ENCODE measurements at regions not wholly inside any gene's neighbourhood (a gene's known extent, or its start where the extent isn't known, plus 50 kb on each side); places are given as distances from the start of the nearest gene placed in this dataset.

- no peak for DNase-seq (ENCODE audit: low read depth in 2 of 3, low spot score in 2 of 3)
Observed at GRCh38 chr2:240277807-240278522, 137.5 kb upstream of the OTOS start.

- DNase-seq (ENCODE audit: low read depth in 2 of 3, low spot score in 2 of 3) = no peak
Observed at GRCh38 chr2:240278661-240279060, 138.2 kb upstream of the OTOS start.

- DNase-seq (ENCODE audit: low read depth in 2 of 3, low spot score in 2 of 3) = no peak
Observed at GRCh38 chr2:240280621-240281020, 140.2 kb upstream of the OTOS start.

DNA sequence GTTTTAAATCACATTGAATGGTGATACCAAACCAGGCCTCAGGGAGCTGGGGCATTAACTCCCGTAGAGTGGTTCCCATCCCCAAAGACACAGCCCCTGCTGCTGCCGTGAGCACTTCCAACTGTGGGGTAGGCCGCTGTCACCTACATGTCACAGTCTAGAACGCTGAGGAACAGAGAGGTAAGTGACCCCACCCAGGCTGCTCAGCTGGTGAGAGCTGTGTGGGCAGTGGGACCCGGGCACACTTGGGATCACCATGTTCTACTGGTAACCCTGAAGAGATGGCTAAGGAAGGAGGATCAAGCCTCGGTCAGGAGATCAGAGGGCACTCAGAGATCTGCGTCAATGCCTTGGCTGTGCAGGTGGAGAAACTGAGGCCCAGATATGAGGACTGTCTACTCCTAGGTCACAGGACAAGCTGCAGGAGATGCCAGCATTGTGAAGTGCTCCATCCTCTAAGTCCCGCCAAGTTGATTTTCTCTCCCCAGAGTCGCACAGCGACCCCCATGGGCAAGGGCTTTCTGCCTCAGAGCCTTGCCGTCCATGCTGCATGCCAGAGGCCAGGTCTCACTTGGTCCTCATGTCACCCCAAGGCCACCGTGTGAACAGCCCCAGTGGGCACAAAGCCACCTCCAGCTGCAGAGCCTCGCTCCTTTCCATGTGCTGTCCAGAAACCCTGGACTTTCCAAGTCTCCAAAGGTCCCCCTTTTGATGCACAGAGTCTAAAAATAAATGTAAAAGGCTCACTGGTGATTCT, 144.2 kb upstream of the OTOS start:
- no peak for DNase-seq (ENCODE audit: low read depth in 2 of 3, low spot score in 2 of 3)

GRCh38 chr2:240285725-240286124, 145.3 kb upstream of the OTOS start:
- no peak for DNase-seq (ENCODE audit: low read depth in 2 of 3, low spot score in 2 of 3)

- DNase-seq (ENCODE audit: low read depth in 2 of 3, low spot score in 2 of 3) = no peak
Observed at GRCh38 chr2:240286596-240286995, 146.1 kb upstream of the OTOS start.

- no peak for DNase-seq (ENCODE audit: low read depth in 2 of 3, low spot score in 2 of 3)
Observed at GRCh38 chr2:240287011-240287410, 146.6 kb upstream of the OTOS start.

DNA sequence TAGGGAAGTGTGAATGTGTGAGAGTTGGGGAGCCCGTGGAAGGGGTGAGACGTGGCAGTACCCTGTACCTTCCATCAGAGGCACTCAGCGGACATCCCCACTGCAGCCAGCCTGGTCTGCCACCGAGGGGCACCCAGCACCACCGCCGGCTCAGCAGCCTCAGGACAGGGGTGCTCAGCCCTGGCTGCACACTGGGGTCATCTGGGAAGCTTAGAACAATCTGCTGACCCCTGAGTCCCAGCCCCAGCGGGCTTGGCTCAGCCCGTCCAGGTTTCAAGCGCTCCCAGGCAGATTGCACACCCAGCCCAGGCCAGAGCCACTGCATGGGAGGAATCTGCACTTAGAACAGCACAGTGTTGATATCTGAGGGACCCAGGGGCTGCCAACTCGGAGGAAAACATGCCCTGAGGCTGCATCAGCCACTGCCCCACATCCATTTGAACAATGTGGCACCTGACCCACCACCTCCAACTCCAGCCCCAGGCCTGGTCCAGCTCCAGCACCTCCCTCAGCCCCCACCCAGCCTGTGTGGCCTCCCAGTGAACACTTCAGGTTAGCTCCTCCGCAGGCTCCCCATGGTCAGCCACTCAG, 147.1 kb upstream of the OTOS start:
- DNase-seq (ENCODE audit: low read depth in 2 of 3, low spot score in 2 of 3) = no peak

GRCh38 chr2:240288087-240288521, 147.4 kb upstream of the GPC1 start:
- DNase-seq (ENCODE audit: low read depth in 2 of 3, low spot score in 2 of 3) = no peak

DNA sequence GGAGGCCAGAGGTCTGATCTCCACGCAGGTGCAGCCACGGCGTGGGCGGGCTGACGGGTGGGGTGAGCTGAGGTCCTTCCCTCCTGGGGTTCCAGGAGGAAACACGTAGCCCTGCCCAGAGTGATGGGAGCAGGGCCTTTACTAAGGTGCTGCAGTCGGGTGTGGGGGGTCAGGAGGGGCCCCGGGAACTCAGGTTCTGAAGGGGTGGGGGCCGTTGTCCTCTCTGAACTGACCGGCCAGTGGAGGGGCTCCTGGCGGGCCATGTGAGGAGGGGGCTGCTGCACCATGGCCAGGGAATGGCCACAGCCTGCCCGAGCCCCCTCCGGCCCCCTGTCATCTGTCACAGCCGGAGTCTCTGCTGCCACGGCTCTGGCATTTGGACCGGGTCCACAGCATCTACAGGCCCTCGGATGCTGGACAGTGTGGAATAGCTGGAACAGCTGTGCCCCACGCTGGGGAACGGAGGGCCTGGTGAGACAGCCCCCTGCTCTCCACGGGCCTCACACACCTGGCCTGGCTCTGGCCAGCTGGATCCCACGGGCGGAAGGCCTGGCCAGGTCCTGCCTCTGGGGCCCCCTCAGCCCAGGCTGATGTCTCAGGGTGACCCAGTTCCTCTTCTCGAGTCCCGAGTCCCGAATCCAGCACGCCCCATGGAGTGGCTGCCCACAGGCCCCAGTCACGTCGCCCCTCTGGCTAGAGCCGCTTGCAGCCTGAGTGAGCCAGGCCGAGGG, 145.6 kb upstream of the GPC1 start:
- DNase-seq (ENCODE audit: low read depth in 2 of 3, low spot score in 2 of 3) = no peak

DNA sequence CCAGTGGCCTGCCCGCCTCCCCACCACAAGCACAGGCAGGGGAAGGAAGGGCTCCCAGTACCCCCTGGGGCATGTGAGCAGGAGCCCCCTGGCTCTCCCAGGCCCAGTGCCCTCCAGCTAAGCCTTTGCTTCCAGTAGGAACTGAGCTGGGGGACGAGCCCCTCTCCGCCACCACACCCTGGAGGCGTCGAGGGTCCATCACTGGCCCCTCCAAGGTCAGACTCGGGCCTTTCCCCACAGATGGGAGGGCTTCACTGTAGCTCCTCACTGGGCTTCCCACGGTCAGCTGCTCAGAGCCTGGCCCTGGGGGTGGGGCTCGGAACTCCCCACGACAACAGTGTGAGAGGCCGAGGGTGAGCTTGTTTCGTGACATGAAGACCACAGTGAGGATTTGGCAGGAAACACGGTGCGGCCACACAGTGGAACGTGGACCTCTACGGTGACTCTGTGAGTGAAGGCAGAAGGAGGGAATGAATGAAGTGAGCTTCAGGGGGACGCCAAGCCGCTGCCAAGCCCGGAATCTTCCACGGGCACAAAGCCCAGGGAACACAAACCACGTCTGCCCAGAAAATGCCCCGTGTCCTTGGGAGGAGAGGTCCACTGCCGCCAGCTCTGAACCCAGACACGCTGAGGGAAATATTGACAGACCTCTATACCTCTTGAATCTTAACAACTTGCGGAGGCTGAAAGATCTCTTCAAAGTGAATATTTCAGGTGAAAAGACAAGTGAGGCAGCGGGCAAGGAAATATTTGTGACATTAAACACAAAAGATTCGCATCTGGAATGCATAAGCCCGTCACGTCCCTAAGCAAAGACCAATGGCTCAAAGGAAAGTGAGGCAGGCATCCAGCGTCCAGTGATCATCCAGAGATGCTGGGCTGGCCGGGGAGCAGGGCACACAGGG, 144.8 kb upstream of the GPC1 start:
- no peak for DNase-seq (ENCODE audit: low read depth in 2 of 3, low spot score in 2 of 3)

DNA sequence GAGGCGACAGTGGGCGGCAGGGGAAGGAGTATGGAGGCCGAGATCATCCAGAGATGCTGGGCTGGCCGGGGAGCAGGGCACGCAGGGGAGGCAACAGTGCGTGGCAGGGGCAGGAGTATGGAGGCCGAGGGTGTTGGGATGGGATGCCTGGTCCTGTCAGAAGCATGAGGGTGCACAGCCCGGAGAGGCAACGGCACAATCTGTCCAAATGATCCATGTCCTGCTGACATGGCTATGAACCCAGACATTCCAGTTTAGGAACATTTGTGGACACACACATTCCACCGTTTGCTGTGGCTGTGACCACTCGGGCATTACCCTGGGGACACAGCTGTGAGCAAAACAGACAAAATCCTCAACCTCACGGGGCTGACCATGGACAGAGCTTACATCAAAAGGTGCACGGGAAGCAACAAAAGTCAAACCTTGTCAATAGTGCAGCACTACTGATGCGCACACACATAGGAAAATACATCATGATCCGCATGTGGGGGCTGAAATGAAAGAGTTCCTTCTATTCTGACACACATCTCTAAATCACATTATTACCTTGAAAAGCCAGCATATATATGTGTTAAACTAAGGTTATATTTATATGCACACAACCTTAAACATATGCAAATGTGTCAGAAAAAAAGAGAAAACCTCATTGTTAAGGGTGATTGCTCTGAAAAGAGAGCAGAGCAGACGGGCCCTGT, 144.0 kb upstream of the GPC1 start:
- no peak for DNase-seq (ENCODE audit: low read depth in 2 of 3, low spot score in 2 of 3)

GRCh38 chr2:240292035-240292574, 143.4 kb upstream of the GPC1 start:
- DNase-seq (ENCODE audit: low read depth in 2 of 3, low spot score in 2 of 3) = no peak

- no peak for DNase-seq (ENCODE audit: low read depth in 2 of 3, low spot score in 2 of 3)
Observed at GRCh38 chr2:240292619-240293525, 142.6 kb upstream of the GPC1 start.

GRCh38 chr2:240293557-240294461, 141.7 kb upstream of the GPC1 start:
- no peak for DNase-seq (ENCODE audit: low read depth in 2 of 3, low spot score in 2 of 3)

- no peak for DNase-seq (ENCODE audit: low read depth in 2 of 3, low spot score in 2 of 3)
Observed at GRCh38 chr2:240294514-240294913, 140.9 kb upstream of the GPC1 start.
